Bronchial epithelial cell (primary cell): ENCODE measurements at regions not wholly inside any gene's neighbourhood (a gene's known extent, or its start where the extent isn't known, plus 50 kb on each side); places are given as distances from the start of the nearest gene placed in this dataset.

Experiments
- DNase-seq: peaks from one replicate; pipeline ENCODE4 v3.0.0-alpha.2; 2010; ENCODE audit warnings: low read depth
- FAIRE-seq: peaks from 2 replicates; lab custom pipeline; 2011; peaks lifted over from hg19 to GRCh38; lab: Jason Lieb, UNC
- H3K27me3 ChIP-seq: 2 replicates; pipeline ENCODE4 v1.5.1; 2011; ENCODE audit warnings: low read length; ENCODE audit not compliant: control insufficient read depth, insufficient read depth
- H3K36me3 ChIP-seq: 2 replicates; pipeline ENCODE4 v1.5.1; 2011; ENCODE audit warnings: low read length; ENCODE audit not compliant: control insufficient read depth, insufficient read depth
- H3K4me3 ChIP-seq: 2 replicates; pipeline ENCODE4 v1.5.1; 2011; ENCODE audit warnings: mild to moderate bottlenecking, low read depth, low read length, control low read depth
- CTCF ChIP-seq: IDR thresholded peaks from 2 replicates; pipeline ENCODE4 v1.5.1; 2011; ENCODE audit warnings: mild to moderate bottlenecking, moderate library complexity, low read length, control low read depth, inconsistent platforms; ENCODE audit not compliant: insufficient read depth, severe bottlenecking

- H3K4me3 ChIP-seq: no peak overlapping the region
- no peak for FAIRE-seq
- TF ChIP-seq CTCF: no peak
- H3K36me3 ChIP-seq: no peaks in the 10 kb centered on the region
- DNase-seq: peak; percentile 87
- H3K27me3 ChIP-seq: no peaks in the 10 kb centered on the region
Measured at GRCh38 chr12:14260011-14260993, 105.2 kb upstream of the ATF7IP start.

GRCh38 chr12:14261096-14261495, 104.4 kb upstream of the ATF7IP start:
- no peaks in the 10 kb centered on the region for H3K36me3 ChIP-seq
- no peak for TF ChIP-seq CTCF
- no peaks in the 10 kb centered on the region for H3K27me3 ChIP-seq
- H3K4me3 ChIP-seq: no peak overlapping the region
- FAIRE-seq: no peak
- DNase-seq: no peak

GRCh38 chr12:14261861-14262260, 103.6 kb upstream of the ATF7IP start:
- H3K27me3 ChIP-seq: no peaks in the 10 kb centered on the region
- no peak for TF ChIP-seq CTCF

GRCh38 chr12:14262771-14263511, 102.5 kb upstream of the ATF7IP start:
- peak; percentile 72 for DNase-seq

More at GRCh38 chr12:14261861-14262260, 103.6 kb upstream of the ATF7IP start:
- no peaks in the 10 kb centered on the region for H3K36me3 ChIP-seq
- FAIRE-seq: no peak
- no peak for DNase-seq
- no peak overlapping the region for H3K4me3 ChIP-seq

GRCh38 chr12:14263742-14264141, 101.7 kb upstream of the ATF7IP start:
- no peak for FAIRE-seq
- H3K4me3 ChIP-seq: no peak overlapping the region
- no peaks in the 10 kb centered on the region for H3K36me3 ChIP-seq
- H3K27me3 ChIP-seq: no peaks in the 10 kb centered on the region
- no peak for DNase-seq
- TF ChIP-seq CTCF: no peak

More at GRCh38 chr12:14262771-14263511, 102.5 kb upstream of the ATF7IP start:
- H3K4me3 ChIP-seq: no peak overlapping the region
- no peaks in the 10 kb centered on the region for H3K36me3 ChIP-seq
- FAIRE-seq: no peak
- no peaks in the 10 kb centered on the region for H3K27me3 ChIP-seq
- no peak for TF ChIP-seq CTCF
